ELR (cell line): ENCODE measurements at regions not wholly inside any gene's neighbourhood (a gene's known extent, or its start where the extent isn't known, plus 50 kb on each side); places are given as distances from the start of the nearest gene placed in this dataset.

Experiments
- DNase-seq: peaks from one replicate; pipeline ENCODE4 v3.0.0-alpha.2; 2015; ENCODE audit warnings: low read depth

DNA sequence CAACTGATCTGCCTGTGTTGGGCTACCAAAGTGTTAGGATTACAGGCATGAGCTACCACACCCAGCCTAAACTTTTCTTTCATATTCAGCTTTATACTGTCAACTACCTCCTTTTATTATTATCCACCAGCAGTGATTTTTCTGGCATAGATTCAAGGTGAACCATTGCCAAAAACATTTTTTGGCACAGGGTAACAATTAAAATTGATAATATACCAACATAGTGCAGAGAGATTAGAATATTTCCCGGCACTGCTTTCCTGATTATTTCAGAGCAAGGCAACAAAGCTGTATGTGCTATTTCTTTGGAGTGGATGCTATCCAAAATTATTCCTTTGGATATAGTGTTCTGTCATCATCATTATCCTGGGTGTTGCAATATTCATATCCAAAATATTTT, 781.6 kb upstream of the SOX9 start:
- DNase-seq = no peak

DNA sequence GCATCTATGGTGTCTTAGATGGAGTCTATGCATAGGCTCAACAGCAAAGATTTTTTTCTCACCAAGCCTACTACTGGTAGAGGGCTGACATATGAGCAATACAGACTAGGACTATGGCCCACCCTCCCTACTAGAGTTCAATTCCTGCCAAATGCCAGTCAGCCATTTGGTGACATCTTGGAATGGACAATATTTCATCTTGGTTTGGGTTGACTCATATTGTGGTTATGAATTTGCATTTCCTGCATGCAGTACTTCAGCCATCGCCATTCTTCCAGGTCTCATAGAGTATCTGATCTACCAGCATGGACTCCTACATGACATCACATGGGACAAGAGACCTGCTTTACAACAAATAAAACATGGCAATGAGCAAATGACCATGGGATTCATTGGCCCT, 778.1 kb upstream of the SOX9 start:
- DNase-seq = peak; percentile 50

- peak; percentile 11 for DNase-seq
Measured at GRCh38 chr17:71349908-71350600, 770.8 kb upstream of the SOX9 start.

DNA sequence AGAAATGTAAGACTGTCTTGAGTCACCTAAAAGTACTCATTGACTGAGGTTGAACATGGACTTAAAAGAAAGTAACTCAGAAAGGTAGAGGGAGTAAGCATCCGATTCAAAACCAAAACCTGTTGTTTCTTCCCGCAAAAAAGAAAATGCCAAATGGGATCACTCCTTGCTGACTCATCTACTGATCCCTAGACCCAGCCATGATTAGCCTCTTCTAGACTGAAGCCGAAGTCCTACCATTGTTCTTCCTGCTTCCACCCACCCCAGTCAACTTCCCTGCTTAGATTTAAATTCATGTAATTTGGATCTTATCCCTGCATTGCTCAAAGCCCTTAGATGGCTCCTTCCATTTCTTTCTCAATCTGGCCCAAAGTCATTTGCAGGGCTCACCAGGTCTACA, 760.5 kb upstream of the SOX9 start:
- DNase-seq = peak; percentile 15

DNA sequence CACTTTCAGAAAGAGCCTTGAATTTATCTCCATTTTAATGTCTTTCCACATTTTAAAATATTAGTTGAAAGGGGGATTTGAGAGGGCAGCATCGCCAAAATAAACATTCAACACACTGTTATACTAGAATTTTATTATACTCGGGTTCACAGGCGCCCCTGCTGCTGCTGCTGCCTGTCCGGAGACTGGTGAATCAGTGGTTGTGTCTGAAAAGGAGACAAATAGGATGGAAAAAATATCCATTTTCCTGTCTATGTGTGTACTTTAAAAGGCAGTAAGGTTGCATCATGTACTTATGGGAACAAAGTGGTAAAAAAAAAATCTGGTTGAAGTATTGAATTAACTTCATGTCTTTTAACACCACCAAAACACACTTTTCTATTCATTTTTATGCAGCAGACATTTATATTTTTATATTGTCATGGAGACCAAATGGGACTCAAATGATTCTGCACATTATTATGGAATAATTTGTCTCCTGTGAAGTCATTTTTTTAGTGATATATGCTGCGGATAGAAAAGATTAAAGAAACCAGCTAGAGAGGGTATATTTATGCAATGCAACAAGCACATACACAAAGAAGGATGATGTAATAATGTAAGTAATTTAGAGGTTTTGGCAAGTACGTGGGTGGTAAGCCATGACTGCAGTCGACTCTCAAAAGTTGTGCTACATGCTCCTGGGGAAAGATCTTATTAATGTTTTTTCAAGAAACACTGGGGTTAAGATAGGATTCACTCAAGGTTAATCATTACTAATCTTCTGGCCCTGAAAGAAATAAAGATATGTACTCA, 759.0 kb upstream of the SOX9 start:
- DNase-seq = no peak

GRCh38 chr17:71363661-71364060, 757.2 kb upstream of the SOX9 start:
- DNase-seq = no peak

DNA sequence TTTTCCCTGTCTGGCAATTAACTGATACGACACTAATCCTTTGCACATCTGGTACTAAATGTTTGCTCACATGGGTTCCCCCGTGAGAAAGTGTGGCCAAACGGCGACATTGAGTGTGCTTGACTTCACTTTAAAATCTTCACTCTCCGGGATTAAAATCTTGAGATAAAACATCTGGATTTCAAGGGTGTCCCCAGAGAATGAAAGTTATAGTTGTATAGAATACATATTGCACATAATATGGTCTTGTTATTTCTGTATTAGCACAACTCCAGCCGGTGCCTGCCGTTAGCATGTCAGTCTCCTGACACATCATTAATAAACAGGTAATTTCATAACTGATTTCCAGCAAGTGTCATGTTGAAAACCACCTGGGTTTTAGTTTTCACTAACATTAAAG, 749.0 kb upstream of the SOX9 start:
- DNase-seq = no peak

- DNase-seq = no peak
Measured at GRCh38 chr17:71375948-71376347, 744.9 kb upstream of the SOX9 start.

GRCh38 chr17:71376933-71377332, 743.9 kb upstream of the SOX9 start:
- no peak for DNase-seq

GRCh38 chr17:71378036-71378435, 742.8 kb upstream of the SOX9 start:
- no peak for DNase-seq

- DNase-seq = no peak
Measured at GRCh38 chr17:71378741-71379140, 742.1 kb upstream of the SOX9 start.

DNA sequence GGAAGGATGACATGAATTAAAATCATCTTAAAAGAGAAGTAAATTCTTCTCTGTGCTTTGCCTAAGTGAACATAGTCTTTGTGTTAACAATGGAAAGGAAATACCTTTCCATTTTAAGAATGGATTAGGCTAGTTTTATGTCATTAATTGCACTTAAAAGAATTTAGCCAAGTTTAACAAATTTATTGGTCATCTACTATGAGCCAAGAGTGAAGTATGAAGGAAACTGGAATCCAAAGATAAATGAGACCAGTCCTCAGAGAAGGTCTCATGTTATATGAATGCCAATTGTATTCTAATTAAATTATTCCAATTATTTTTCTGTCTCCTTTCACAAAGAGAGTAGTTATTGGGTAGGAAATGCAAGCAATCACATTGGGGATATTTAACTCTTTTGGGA, 741.3 kb upstream of the SOX9 start:
- DNase-seq = no peak

- DNase-seq = no peak
Measured at GRCh38 chr17:71380535-71380934, 740.3 kb upstream of the SOX9 start.

GRCh38 chr17:71380936-71381335, 739.9 kb upstream of the SOX9 start:
- no peak for DNase-seq

DNA sequence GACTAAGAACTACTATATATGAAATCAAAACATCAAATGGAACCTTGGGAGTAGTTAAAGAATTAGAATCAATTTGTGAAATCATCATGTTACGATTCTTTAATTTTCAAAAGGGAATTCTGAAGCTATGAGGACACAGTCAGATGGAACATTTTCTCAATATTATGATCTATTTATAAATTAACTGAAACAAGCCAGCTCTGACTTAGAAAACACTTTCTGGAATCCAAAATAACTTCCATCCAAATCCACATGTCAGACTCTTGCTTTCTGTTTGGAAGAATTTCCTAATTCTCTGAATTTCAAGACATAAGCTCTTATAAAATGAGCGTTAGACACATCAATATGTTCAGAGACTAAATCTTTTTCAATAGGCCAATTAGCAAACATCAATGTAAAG, 737.7 kb upstream of the SOX9 start:
- no peak for DNase-seq

GRCh38 chr17:71387456-71387855, 733.4 kb upstream of the SOX9 start:
- DNase-seq = no peak

DNA sequence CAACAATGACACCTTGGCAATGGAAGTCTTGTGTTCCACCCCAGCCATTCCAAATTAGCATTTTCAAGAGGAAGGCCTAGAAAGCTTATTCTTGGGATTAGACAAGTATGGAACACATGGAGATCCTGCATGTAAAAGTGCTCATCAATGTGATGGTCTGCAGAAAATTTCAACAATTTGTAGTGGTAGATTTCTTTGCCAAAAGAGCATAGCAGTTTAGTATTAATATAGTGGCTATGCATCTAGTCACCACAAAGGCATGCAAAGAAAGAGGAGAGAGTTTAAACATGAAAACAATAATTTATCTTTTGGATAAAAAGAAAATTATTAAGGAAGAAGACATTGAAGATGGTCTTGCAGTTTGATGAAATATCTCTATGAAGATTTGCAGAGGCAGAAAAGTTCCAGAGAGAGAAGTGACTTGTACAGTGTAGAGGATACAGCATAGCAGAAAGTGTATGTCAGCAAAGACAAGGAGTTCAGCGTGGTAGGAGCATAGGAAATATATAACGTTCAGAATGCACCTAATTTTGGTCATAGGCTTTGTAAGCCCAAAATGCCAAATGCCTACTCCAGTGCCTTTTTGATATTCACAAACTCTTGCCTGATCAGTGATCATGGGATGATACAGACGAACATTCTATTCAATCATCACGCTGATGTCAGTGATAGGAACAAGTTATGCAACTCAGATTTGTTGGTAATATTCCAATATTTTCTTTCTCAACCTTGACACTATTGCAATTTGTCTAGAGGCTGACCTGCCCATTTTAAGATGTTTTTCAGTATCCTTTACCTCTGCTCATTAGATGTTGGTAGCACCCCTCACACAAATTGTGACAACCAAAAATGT, 727.9 kb upstream of the SOX9 start:
- DNase-seq = peak; percentile 50

- no peak for DNase-seq
Measured at GRCh38 chr17:71395901-71396300, 724.9 kb upstream of the SOX9 start.

GRCh38 chr17:71396711-71397110, 724.1 kb upstream of the SOX9 start:
- DNase-seq = no peak

DNA sequence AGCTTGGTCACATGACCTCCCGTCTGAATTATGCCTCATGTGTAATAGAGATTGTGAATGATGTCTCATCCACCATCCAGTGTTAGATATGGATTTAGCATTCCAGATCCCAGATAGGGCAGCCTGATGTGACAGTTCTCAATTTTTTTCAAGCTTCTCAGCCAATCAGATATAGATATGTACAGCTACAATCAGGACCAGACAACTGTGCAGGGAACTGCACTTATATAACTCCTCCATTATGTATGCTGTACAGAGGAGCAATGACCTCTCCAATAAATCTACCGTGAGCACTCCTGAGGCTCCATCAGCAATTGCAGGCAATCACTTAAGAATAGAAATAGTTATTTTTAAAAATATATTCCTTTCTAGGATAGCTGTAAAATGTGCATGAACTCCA, 722.8 kb upstream of the SOX9 start:
- DNase-seq = no peak

DNA sequence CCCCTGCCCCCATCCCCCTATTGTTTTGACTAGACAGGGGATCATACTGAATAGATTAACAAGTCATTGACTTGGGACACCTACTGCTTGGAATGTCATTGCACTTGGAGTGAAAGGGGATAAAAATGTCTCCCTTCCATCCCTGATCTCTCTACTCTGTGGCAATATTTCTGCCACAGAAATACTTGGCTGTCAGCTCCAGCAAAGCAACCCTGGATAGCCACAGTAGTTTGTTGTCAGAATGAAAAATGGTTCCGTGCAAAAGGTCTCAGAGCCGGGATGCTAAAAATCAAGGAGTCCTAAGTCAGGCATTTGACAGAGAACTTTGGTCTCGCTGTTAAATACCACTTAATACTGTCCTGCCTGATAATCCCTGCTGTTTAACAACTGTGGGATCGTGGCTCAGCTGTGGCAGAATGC, 722.0 kb upstream of the SOX9 start:
- no peak for DNase-seq

- no peak for DNase-seq
Measured at GRCh38 chr17:71399221-71399620, 721.6 kb upstream of the SOX9 start.

DNA sequence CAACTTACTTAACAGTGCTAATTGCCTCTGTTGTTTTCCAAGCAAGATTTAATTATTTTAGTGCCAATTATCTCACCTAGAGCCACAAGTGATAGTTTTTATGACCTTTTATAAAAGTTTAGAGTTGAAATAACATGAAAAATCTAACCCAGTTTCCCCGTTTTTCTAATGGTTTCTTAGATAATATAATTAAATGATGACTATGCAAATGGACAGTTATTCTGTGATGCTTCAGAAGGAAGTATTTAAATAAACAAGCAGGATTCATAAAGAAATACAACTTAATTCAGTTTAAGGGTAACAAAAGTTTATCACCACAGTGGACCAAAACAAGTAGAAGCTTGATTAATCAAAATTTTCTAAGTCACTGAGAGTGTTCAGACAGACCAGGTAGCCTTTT, 721.2 kb upstream of the SOX9 start:
- no peak for DNase-seq
